ENCODE measurements at regions not wholly inside any gene's neighbourhood (a gene's known extent, or its start where the extent isn't known, plus 50 kb on each side); places are given as distances from the start of the nearest gene placed in this dataset.

- no peak overlapping the region for H4K8ac ChIP-seq (ENCODE audit: low read depth, low read length)
- no peak overlapping the region for H3K4me3 ChIP-seq (ENCODE audit: low read length)
- H3K9ac ChIP-seq (ENCODE audit: low read length): no peak overlapping the region
- no peak overlapping the region for H2BK15ac ChIP-seq (replicated peaks; ENCODE audit: low read depth)
- H2BK120ac ChIP-seq (ENCODE audit: low read depth, low read length): no peak overlapping the region
- H3K18ac ChIP-seq (ENCODE audit: low read length): no peak overlapping the region
- H4K5ac ChIP-seq (ENCODE audit: low read length): no peak overlapping the region
- no peaks in the 10 kb centered on the region for H3K4me1 ChIP-seq (ENCODE audit: control insufficient read depth, low read depth, low read length)
- no peak overlapping the region for H3K56ac ChIP-seq (ENCODE audit: low read length)
- no peaks in the 10 kb centered on the region for H3K27me3 ChIP-seq (ENCODE audit: insufficient read depth, low read length, poor library complexity)
- H3K79me2 ChIP-seq (ENCODE audit: control insufficient read depth, insufficient read depth, low read length): no peaks in the 10 kb centered on the region
- no peak overlapping the region for H3K27ac ChIP-seq (ENCODE audit: low read depth, low read length)
- H3K4ac ChIP-seq (ENCODE audit: low read depth, low read length): no peak overlapping the region
- no peaks in the 10 kb centered on the region for H3K36me3 ChIP-seq (ENCODE audit: control insufficient read depth, insufficient read depth, low read length)
- H2BK5ac ChIP-seq (ENCODE audit: low read length): no peak overlapping the region
- no peak overlapping the region for H3K4me2 ChIP-seq (ENCODE audit: low read length)
- H3K79me1 ChIP-seq (ENCODE audit: low read length): no peaks in the 10 kb centered on the region
- no CpG with 5 or more reads among the region's 11 CpGs for WGBS (ENCODE audit: extremely low coverage, insufficient coverage, low lambda C conversion rate)
- DNase-seq: no peak
- H3K23ac ChIP-seq (ENCODE audit: low read length): no peak overlapping the region
- H2AK5ac ChIP-seq (ENCODE audit: low read length): no peak overlapping the region
Observed at GRCh38 chr2:396903-397302, 109.0 kb upstream of the ALKAL2 start.

- no peaks in the 10 kb centered on the region for H3K27me3 ChIP-seq (ENCODE audit: insufficient read depth, low read length, poor library complexity)
- WGBS (ENCODE audit: extremely low coverage, insufficient coverage, low lambda C conversion rate): no CpG with 5 or more reads among the region's 12 CpGs
- H3K4me2 ChIP-seq (ENCODE audit: low read length): no peak overlapping the region
- peak; percentile 21 for DNase-seq
- no peak overlapping the region for H3K56ac ChIP-seq (ENCODE audit: low read length)
- no peak overlapping the region for H3K9ac ChIP-seq (ENCODE audit: low read length)
- no peak overlapping the region for H2AK5ac ChIP-seq (ENCODE audit: low read length)
- H2BK5ac ChIP-seq (ENCODE audit: low read length): no peak overlapping the region
- no peaks in the 10 kb centered on the region for H3K79me2 ChIP-seq (ENCODE audit: control insufficient read depth, insufficient read depth, low read length)
- no peak overlapping the region for H4K5ac ChIP-seq (ENCODE audit: low read length)
- H3K79me1 ChIP-seq (ENCODE audit: low read length): no peaks in the 10 kb centered on the region
- H3K18ac ChIP-seq (ENCODE audit: low read length): no peak overlapping the region
- no peak overlapping the region for H3K4ac ChIP-seq (ENCODE audit: low read depth, low read length)
- no peak overlapping the region for H3K4me3 ChIP-seq (ENCODE audit: low read length)
- H3K27ac ChIP-seq (ENCODE audit: low read depth, low read length): no peak overlapping the region
- no peaks in the 10 kb centered on the region for H3K36me3 ChIP-seq (ENCODE audit: control insufficient read depth, insufficient read depth, low read length)
- H2BK120ac ChIP-seq (ENCODE audit: low read depth, low read length): no peak overlapping the region
- H2BK15ac ChIP-seq (replicated peaks; ENCODE audit: low read depth): no peak overlapping the region
- H3K23ac ChIP-seq (ENCODE audit: low read length): no peak overlapping the region
- no peaks in the 10 kb centered on the region for H3K4me1 ChIP-seq (ENCODE audit: control insufficient read depth, low read depth, low read length)
- no peak overlapping the region for H4K8ac ChIP-seq (ENCODE audit: low read depth, low read length)
Observed at GRCh38 chr2:395886-396285, 108.0 kb upstream of the ALKAL2 start.

GRCh38 chr2:393711-394696 is 106.1 kb upstream of the ALKAL2 start:
- H3K56ac ChIP-seq (ENCODE audit: low read length): no peak overlapping the region
- peak; percentile 98 for DNase-seq
- H3K27me3 ChIP-seq (ENCODE audit: insufficient read depth, low read length, poor library complexity): no peaks in the 10 kb centered on the region
- no peaks in the 10 kb centered on the region for H3K4me1 ChIP-seq (ENCODE audit: control insufficient read depth, low read depth, low read length)
- H2AK5ac ChIP-seq (ENCODE audit: low read length): no peak overlapping the region
- H3K4ac ChIP-seq (ENCODE audit: low read depth, low read length): no peak overlapping the region
- H3K4me3 ChIP-seq (ENCODE audit: low read length): no peak overlapping the region
- H3K9ac ChIP-seq (ENCODE audit: low read length): no peak overlapping the region
- no peak overlapping the region for H2BK5ac ChIP-seq (ENCODE audit: low read length)
- H3K79me1 ChIP-seq (ENCODE audit: low read length): no peaks in the 10 kb centered on the region
- no peaks in the 10 kb centered on the region for H3K36me3 ChIP-seq (ENCODE audit: control insufficient read depth, insufficient read depth, low read length)
- H3K27ac ChIP-seq (ENCODE audit: low read depth, low read length): no peak overlapping the region
- no peak overlapping the region for H3K23ac ChIP-seq (ENCODE audit: low read length)
- no peak overlapping the region for H4K5ac ChIP-seq (ENCODE audit: low read length)
- no peak overlapping the region for H2BK15ac ChIP-seq (replicated peaks; ENCODE audit: low read depth)
- H3K79me2 ChIP-seq (ENCODE audit: control insufficient read depth, insufficient read depth, low read length): no peaks in the 10 kb centered on the region
- H2BK120ac ChIP-seq (ENCODE audit: low read depth, low read length): no peak overlapping the region
- H4K8ac ChIP-seq (ENCODE audit: low read depth, low read length): no peak overlapping the region
- no peak overlapping the region for H3K18ac ChIP-seq (ENCODE audit: low read length)
- H3K4me2 ChIP-seq (ENCODE audit: low read length): no peak overlapping the region
- WGBS (ENCODE audit: extremely low coverage, insufficient coverage, low lambda C conversion rate): no CpG with 5 or more reads among the region's 37 CpGs

- Histone ChIP-seq H3K4me2 (ENCODE audit: low read length) (no peak overlapping the region), H3K9ac (ENCODE audit: low read length) (no peak overlapping the region), H3K18ac (ENCODE audit: low read length) (no peak overlapping the region), H3K79me2 (ENCODE audit: control insufficient read depth, insufficient read depth, low read length) (no peaks in the 10 kb centered on the region), H2BK15ac (replicated peaks; ENCODE audit: low read depth) (no peak overlapping the region), H3K27me3 (ENCODE audit: insufficient read depth, low read length, poor library complexity) (no peaks in the 10 kb centered on the region), H3K36me3 (ENCODE audit: control insufficient read depth, insufficient read depth, low read length) (no peaks in the 10 kb centered on the region), H3K4ac (ENCODE audit: low read depth, low read length) (no peak overlapping the region), H4K5ac (ENCODE audit: low read length) (no peak overlapping the region), H2BK120ac (ENCODE audit: low read depth, low read length) (no peak overlapping the region), H3K56ac (ENCODE audit: low read length) (no peak overlapping the region), H3K4me1 (ENCODE audit: control insufficient read depth, low read depth, low read length) (no peaks in the 10 kb centered on the region), H3K4me3 (ENCODE audit: low read length) (no peak overlapping the region), H3K79me1 (ENCODE audit: low read length) (no peaks in the 10 kb centered on the region), H4K8ac (ENCODE audit: low read depth, low read length) (no peak overlapping the region), H3K27ac (ENCODE audit: low read depth, low read length) (no peak overlapping the region), H2BK5ac (ENCODE audit: low read length) (no peak overlapping the region), H2AK5ac (ENCODE audit: low read length) (no peak overlapping the region), H3K23ac (ENCODE audit: low read length) (no peak overlapping the region)
- DNase-seq: peak; percentile 6
- no CpG with 5 or more reads among the region's 9 CpGs for WGBS (ENCODE audit: extremely low coverage, insufficient coverage, low lambda C conversion rate)
Observed at GRCh38 chr2:392926-393280, 105.0 kb upstream of the ALKAL2 start.

GRCh38 chr2:392181-392925 is 104.5 kb upstream of the ALKAL2 start:
- Histone ChIP-seq H3K36me3 (ENCODE audit: control insufficient read depth, insufficient read depth, low read length) (no peaks in the 10 kb centered on the region), H3K79me2 (ENCODE audit: control insufficient read depth, insufficient read depth, low read length) (no peaks in the 10 kb centered on the region), H3K27ac (ENCODE audit: low read depth, low read length) (no peak overlapping the region), H3K79me1 (ENCODE audit: low read length) (no peaks in the 10 kb centered on the region), H3K4me1 (ENCODE audit: control insufficient read depth, low read depth, low read length) (no peaks in the 10 kb centered on the region), H2BK5ac (ENCODE audit: low read length) (no peak overlapping the region), H3K27me3 (ENCODE audit: insufficient read depth, low read length, poor library complexity) (no peaks in the 10 kb centered on the region), H3K56ac (ENCODE audit: low read length) (no peak overlapping the region), H2BK120ac (ENCODE audit: low read depth, low read length) (no peak overlapping the region), H4K5ac (ENCODE audit: low read length) (no peak overlapping the region), H3K9ac (ENCODE audit: low read length) (no peak overlapping the region), H3K18ac (ENCODE audit: low read length) (no peak overlapping the region), H3K4ac (ENCODE audit: low read depth, low read length) (no peak overlapping the region), H3K23ac (ENCODE audit: low read length) (no peak overlapping the region), H2AK5ac (ENCODE audit: low read length) (no peak overlapping the region), H2BK15ac (replicated peaks; ENCODE audit: low read depth) (no peak overlapping the region), H3K4me3 (ENCODE audit: low read length) (no peak overlapping the region), H3K4me2 (ENCODE audit: low read length) (no peak overlapping the region), H4K8ac (ENCODE audit: low read depth, low read length) (no peak overlapping the region)
- no peak for DNase-seq
- WGBS (ENCODE audit: extremely low coverage, insufficient coverage, low lambda C conversion rate): no CpG with 5 or more reads among the region's 32 CpGs

Data from mesendoderm (in vitro differentiated cells).